Stomach (tissue), 8 donors: ENCODE measurements at regions not wholly inside any gene's neighbourhood (a gene's known extent, or its start where the extent isn't known, plus 50 kb on each side); places are given as distances from the start of the nearest gene placed in this dataset.

Source experiments
- DNase-seq, 2 donors: peaks; one replicate each; pipeline versions ENCODE4 v3.0.0 to v3.0.0-alpha.2; 2013 to 2019
- H3K27ac ChIP-seq, 5 donors: fragments of 200-600 bp in 4 of 5; sonication (generic) in 4 of 5; one replicate each; pipeline ENCODE4 v1.5.1; 2013 to 2019; ENCODE audit warnings: mild to moderate bottlenecking in 1 of 5, moderate library complexity in 1 of 5
- H3K27me3 ChIP-seq, 3 donors: fragments of 200-600 bp; sonication (generic); one replicate each; pipeline ENCODE4 v1.5.1; 2017 to 2019; ENCODE audit warnings: mixed run types in 1 of 3
- H3K36me3 ChIP-seq, 4 donors: fragments of 200-600 bp; sonication (generic); 1 replicate in 3 of 4; 2 replicates in 1 of 4; pipeline ENCODE4 v1.5.1; 2016 to 2019
- H3K4me1 ChIP-seq, 4 donors: fragments of 200-600 bp; sonication (generic); one replicate each; pipeline ENCODE4 v1.5.1; 2016 to 2019
- H3K4me3 ChIP-seq, 4 donors: fragments of 200-600 bp; sonication (generic) in 3 of 4; one replicate each; pipeline ENCODE4 v1.5.1; 2016 to 2019; ENCODE audit warnings: mild to moderate bottlenecking in 1 of 4
- H3K9me3 ChIP-seq, 4 donors: fragments of 200-600 bp; sonication (generic); one replicate each; pipeline ENCODE4 v1.5.1; 2016 to 2019
- EP300 ChIP-seq: sonication (generic); formaldehyde crosslinking; IDR thresholded peaks from one replicate; pipeline ENCODE4 v1.6.1; 2017; ENCODE audit warnings: antibody characterized with exemption
- POLR2A ChIP-seq, 4 donors: fragments of 450-650 bp; IDR thresholded peaks; one replicate each; pipeline ENCODE4 v1.6.1; 2016; ENCODE audit warnings: antibody characterized with exemption in 4 of 4, control low read depth in 2 of 4, mild to moderate bottlenecking in 1 of 4, moderate library complexity in 1 of 4
- POLR2AphosphoS5 ChIP-seq, 3 donors: sonication (generic); formaldehyde crosslinking; IDR thresholded peaks; one replicate each; pipeline ENCODE4 v1.6.1; 2016; ENCODE audit warnings: antibody characterized with exemption in 3 of 3
- WGBS, 5 donors: extraction: QIAGEN DNeasy Blood & Tissue Kit in 3 of 5; methylation state at CpG; one replicate each; pipeline versions ENCODE4 v1.1.5 to v1.1.7; 2013 to 2018; 5-methylcytosine and 5-hydroxymethylcytosine counted together
- intact Hi-C: fragments of 100-400 bp; cut with DNase I; formaldehyde crosslinking; loops from one replicate; pipeline ENCODE4 v1.15.1; 2023; ENCODE audit warnings: low total_unique reads
- TF ChIP-seq, protein P1 (sequence below), 7 experiments: fragments of 450-650 bp in 4 of 7; fragments of 200-600 bp in 3 of 7; sonication (generic) in 3 of 7; IDR thresholded peaks; one replicate each; pipeline ENCODE4 v1.5.1; 2016 to 2019; ENCODE audit warnings: antibody characterized with exemption in 7 of 7, control low read depth in 2 of 7, mild to moderate bottlenecking in 1 of 7
- donor health status: healthy with polysubstance abuse.
- donor health status: Bipolar disorder and iron deficiency.
- donor health status: healthy.

DNA sequence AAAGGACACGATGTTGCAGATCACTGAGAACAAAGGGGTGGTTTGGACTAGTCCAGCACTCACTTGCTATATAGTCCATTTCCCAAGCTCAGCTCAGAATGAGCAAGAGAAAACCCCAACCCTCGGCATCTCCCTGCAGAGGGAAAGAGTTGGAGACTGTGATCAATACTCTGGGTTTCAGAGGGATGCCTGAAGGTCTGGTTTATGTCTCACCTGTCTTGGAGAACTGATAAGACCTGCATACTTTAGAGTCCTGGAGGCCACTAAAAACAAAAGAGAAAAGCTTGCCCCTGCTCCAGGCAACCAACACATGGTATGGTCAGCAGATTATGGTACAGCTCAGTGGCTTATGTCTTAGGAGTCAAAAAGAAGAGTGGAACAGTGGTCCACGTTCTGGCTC lies 1006.9 kb downstream of the CDH9 start:
- Histone ChIP-seq H3K4me1 (no peaks in the 10 kb centered on the region), H3K36me3 (no peaks in the 10 kb centered on the region), H3K27me3 (no peaks in the 10 kb centered on the region), H3K4me3 (no peak overlapping the region), H3K9me3 (peaks cover 0 to 12% (median 4%) of the 10 kb centered on the region in 4 donors), H3K27ac (no peak overlapping the region)
- whole genome bisulfite sequencing, 5 donors = 48 to 65% (median 55%) methylated on average over 3 of the region's 3 CpGs
- no peak for DNase-seq
- intact Hi-C loops = no loop called here
- TF ChIP-seq, protein P1, sequence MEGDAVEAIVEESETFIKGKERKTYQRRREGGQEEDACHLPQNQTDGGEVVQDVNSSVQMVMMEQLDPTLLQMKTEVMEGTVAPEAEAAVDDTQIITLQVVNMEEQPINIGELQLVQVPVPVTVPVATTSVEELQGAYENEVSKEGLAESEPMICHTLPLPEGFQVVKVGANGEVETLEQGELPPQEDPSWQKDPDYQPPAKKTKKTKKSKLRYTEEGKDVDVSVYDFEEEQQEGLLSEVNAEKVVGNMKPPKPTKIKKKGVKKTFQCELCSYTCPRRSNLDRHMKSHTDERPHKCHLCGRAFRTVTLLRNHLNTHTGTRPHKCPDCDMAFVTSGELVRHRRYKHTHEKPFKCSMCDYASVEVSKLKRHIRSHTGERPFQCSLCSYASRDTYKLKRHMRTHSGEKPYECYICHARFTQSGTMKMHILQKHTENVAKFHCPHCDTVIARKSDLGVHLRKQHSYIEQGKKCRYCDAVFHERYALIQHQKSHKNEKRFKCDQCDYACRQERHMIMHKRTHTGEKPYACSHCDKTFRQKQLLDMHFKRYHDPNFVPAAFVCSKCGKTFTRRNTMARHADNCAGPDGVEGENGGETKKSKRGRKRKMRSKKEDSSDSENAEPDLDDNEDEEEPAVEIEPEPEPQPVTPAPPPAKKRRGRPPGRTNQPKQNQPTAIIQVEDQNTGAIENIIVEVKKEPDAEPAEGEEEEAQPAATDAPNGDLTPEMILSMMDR (IDR thresholded peaks at IDR 0.05) = no peak
- no peak for TF ChIP-seq EP300
- TF ChIP-seq POLR2AphosphoS5 (IDR thresholded peaks at IDR 0.05) = no peak
- no peak for TF ChIP-seq POLR2A (IDR thresholded peaks at IDR 0.05)

DNA sequence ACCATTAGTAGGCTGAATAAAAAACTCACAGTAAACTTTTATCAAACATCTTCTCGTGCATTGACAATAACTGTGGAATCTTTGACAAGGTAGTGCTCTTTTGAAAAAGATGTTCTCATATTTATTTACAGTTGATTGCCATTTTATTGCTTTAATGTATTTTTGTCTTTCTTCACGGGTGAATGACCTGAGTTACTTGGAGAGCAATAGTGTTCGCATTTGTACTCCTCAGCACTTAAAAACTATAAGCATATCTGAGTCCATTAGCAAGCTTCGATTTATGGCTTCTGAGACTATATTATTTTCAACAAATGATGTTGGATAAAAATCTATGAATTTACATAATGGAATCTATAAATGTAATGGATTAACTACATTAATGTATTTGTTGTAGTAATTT lies 1012.3 kb downstream of the CDH9 start:
- Histone ChIP-seq H3K36me3 (no peaks in the 10 kb centered on the region), H3K4me3 (no peak overlapping the region), H3K4me1 (no peaks in the 10 kb centered on the region), H3K9me3 (peaks cover 0 to 12% (median 0%) of the 10 kb centered on the region in 4 donors), H3K27ac (no peak overlapping the region), H3K27me3 (no peaks in the 10 kb centered on the region)
- 44 to 65% (median 55%) methylated on average over 4 of the region's 4 CpGs for WGBS, 5 donors
- TF ChIP-seq POLR2AphosphoS5 (IDR thresholded peaks at IDR 0.05) = no peak
- TF ChIP-seq, protein P1 (IDR thresholded peaks at IDR 0.05) = no peak
- no peak for TF ChIP-seq EP300
- no peak for TF ChIP-seq POLR2A (IDR thresholded peaks at IDR 0.05)
- DNase-seq = no peak
- intact Hi-C loops = no loop called here

DNA sequence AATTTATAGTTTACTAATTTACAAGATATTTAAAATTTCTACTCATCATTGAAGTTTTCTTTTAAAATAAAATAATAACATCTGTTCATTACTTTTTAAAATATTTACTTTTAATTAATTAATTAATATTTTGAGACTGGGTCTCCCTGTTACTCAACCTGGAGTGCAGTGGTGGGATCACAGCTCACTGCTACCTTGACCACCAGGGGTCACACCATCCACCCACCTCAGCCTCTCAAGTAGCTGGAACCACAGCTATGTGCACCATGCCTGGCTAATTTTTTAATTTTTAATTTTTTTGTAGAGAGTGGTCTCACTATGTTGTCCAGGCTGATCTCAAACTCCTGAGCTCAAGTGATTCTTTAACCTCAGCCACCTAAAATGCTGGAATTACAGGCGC lies 1013.6 kb downstream of the CDH9 start:
- 74 to 92% (median 83%) methylated on average over 1 of the region's 1 CpG for WGBS, 5 donors
- Histone ChIP-seq H3K4me3 (no peak overlapping the region), H3K36me3 (no peaks in the 10 kb centered on the region), H3K4me1 (no peaks in the 10 kb centered on the region), H3K27me3 (no peaks in the 10 kb centered on the region), H3K27ac (no peak overlapping the region), H3K9me3 (peaks cover 0 to 5% (median 0%) of the 10 kb centered on the region in 4 donors)
- TF ChIP-seq, protein P1 (IDR thresholded peaks at IDR 0.05) = no peak
- no peak for TF ChIP-seq POLR2AphosphoS5 (IDR thresholded peaks at IDR 0.05)
- TF ChIP-seq POLR2A (IDR thresholded peaks at IDR 0.05) = no peak
- no peak for DNase-seq
- intact Hi-C loops = no loop called here

DNA sequence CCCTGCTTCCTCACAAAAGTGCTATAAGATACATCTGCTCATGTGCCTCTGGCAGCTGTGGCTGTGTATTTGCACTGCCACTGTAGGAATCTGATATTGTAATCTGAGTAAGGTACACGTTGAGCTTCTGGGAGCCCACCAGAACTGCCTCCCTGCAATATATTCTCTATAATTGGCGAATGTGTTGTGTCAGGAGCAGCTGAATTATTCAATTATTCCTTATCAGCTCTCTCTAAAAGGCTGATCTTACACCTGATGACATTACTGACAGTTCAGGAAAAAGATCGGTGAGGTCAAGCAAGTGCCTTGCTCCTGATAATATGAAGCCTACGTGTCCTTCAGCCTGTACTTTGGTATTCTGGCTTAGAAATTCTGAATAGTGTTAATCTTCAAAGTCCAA lies 1015.0 kb downstream of the CDH9 start:
- DNase-seq = no peak
- no peak for TF ChIP-seq EP300
- TF ChIP-seq, protein P1 (IDR thresholded peaks at IDR 0.05) = no peak
- no peak for TF ChIP-seq POLR2A (IDR thresholded peaks at IDR 0.05)
- TF ChIP-seq POLR2AphosphoS5 (IDR thresholded peaks at IDR 0.05) = no peak
- Histone ChIP-seq H3K27ac (no peak overlapping the region), H3K36me3 (no peaks in the 10 kb centered on the region), H3K9me3 (no peaks in the 10 kb centered on the region), H3K27me3 (no peaks in the 10 kb centered on the region), H3K4me3 (no peak overlapping the region), H3K4me1 (no peaks in the 10 kb centered on the region)
- intact Hi-C loops = no loop called here
- 38 to 51% (median 40%) methylated on average over 4 of the region's 4 CpGs for WGBS, 5 donors
